Panc1 (cell line): ENCODE measurements at regions not wholly inside any gene's neighbourhood (a gene's known extent, or its start where the extent isn't known, plus 50 kb on each side); places are given as distances from the start of the nearest gene placed in this dataset.

ENCODE experiments used
- ATAC-seq: fragments of 200-7000 bp; cut with Tn5 transposase; 2 replicates; pipeline ENCODE4 v1.9.1; 2020; ENCODE audit warnings: mild to moderate bottlenecking, moderate library complexity
- BruUV-seq: library from RNA; stranded (reverse); fragments of 400-500 nt; replicated peaks from 2 replicates; lab custom pipeline; 2021; lab: Mats Ljungman, UMichigan
- CTCF ChIA-PET: fragments of 300-600 bp; sonication (Branson Sonifier 250); formaldehyde crosslinking; loops from one replicate; lab custom pipeline; 2022; ENCODE audit warnings: antibody characterized with exemption; lab: Charles Lee
- POLR2A ChIA-PET: fragments of 300-600 bp; sonication (Branson Sonifier 250); formaldehyde crosslinking; loops from one replicate; lab custom pipeline; 2022; ENCODE audit warnings: antibody characterized with exemption; lab: Charles Lee
- DNase-seq: peaks from one replicate; pipeline ENCODE4 v3.0.0-alpha.2; 2010; ENCODE audit warnings: low read depth, low spot score
- H3K27ac ChIP-seq: 2 replicates; pipeline ENCODE4 v1.5.1; 2011; ENCODE audit warnings: mild to moderate bottlenecking, low read length, inconsistent platforms
- H3K27me3 ChIP-seq: fragments of 200-500 bp; sonication (Bioruptor generic); 2 replicates; pipeline ENCODE4 v1.6.0; 2014; ENCODE audit warnings: low read length, inconsistent platforms; ENCODE audit not compliant: control insufficient read depth, insufficient read depth
- H3K36me3 ChIP-seq: fragments of 200-500 bp; sonication (Bioruptor generic); 2 replicates; pipeline ENCODE4 v1.5.1; 2014; ENCODE audit warnings: inconsistent platforms, mild to moderate bottlenecking, low read length, moderate library complexity; ENCODE audit not compliant: control insufficient read depth, insufficient read depth
- H3K4me1 ChIP-seq: 2 replicates; pipeline ENCODE4 v1.5.1; 2011; ENCODE audit warnings: inconsistent platforms, mild to moderate bottlenecking, low read length, moderate library complexity; ENCODE audit not compliant: control insufficient read depth, insufficient read depth
- H3K4me3 ChIP-seq, 2 experiments: 2 replicates each; pipeline ENCODE4 v1.5.1; 2011 to 2012; ENCODE audit warnings: low read depth in 2 of 2, low read length in 2 of 2, mild to moderate bottlenecking in 2 of 2, inconsistent platforms in 1 of 2, moderate library complexity in 1 of 2
- H3K9me3 ChIP-seq: fragments of 200-500 bp; sonication (Bioruptor generic); 2 replicates; pipeline ENCODE4 v1.5.1; 2014; ENCODE audit warnings: low read depth, mild to moderate bottlenecking, inconsistent platforms, low read length, moderate library complexity; ENCODE audit not compliant: control insufficient read depth, insufficient read depth
- POLR2AphosphoS5 ChIP-seq: IDR thresholded peaks from 2 replicates; pipeline ENCODE4 v1.6.1; 2012; ENCODE audit warnings: mild to moderate bottlenecking, low read depth, low read length, moderate library complexity
- SIN3A ChIP-seq: IDR thresholded peaks from 2 replicates; pipeline ENCODE4 v1.6.1; 2012; ENCODE audit warnings: low read depth, mild to moderate bottlenecking, low read length, moderate library complexity, borderline replicate concordance; ENCODE audit not compliant: insufficient read depth
- TCF7L2 ChIP-seq: IDR thresholded peaks from 2 replicates; pipeline ENCODE4 v1.6.1; 2011; ENCODE audit warnings: mild to moderate bottlenecking, low read depth, low read length, inconsistent platforms
- in situ Hi-C: cut with HindIII; loops from 2 replicates; pipeline ENCODE4 v1.10.0; 2016; ENCODE audit warnings: low sequenced_read_pairs, low pct_unique_long_range_greater_than_20kb
- intact Hi-C: fragments of 100-400 bp; cut with micrococcal nuclease; formaldehyde crosslinking; loops from one replicate; pipeline ENCODE4 v1.10.0; 2022; ENCODE audit not compliant: unreplicated experiment
- TF ChIP-seq, protein P1 (sequence below): fragments of 450-650 bp; IDR thresholded peaks from 2 replicates; pipeline ENCODE4 v1.5.1; 2017; ENCODE audit warnings: mild to moderate bottlenecking
- TF ChIP-seq, protein P2 (sequence below), 2 experiments: IDR thresholded peaks; 2 replicates each; pipeline ENCODE4 v1.6.1; 2011 to 2012; ENCODE audit warnings: low read depth in 2 of 2, control low read depth in 1 of 2, low read length in 1 of 2, mild to moderate bottlenecking in 1 of 2, moderate library complexity in 1 of 2; ENCODE audit not compliant: insufficient read depth in 1 of 2

DNA sequence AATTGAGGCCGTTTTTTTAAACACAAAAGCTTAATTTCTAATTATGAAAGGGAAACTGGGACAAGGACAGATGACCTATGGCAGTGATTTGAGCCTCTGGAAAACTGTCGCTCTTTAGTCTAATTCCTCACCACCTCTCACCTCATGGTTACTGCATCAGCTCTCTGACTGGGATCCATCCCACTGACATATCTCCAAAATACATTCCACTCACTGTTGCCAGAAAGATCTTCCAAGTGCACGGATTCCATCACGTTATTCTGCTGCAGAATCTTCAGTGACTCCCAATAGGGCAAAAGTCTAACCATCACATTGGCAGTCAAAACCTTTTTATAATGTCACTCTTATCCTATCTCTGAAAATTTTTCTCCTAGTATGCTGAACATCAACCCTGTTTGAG, 132.3 kb upstream of the MB21D2 start:
- no peak for ATAC-seq
- Histone ChIP-seq H3K9me3 (no peaks in the 10 kb centered on the region), H3K36me3 (no peaks in the 10 kb centered on the region), H3K27me3 (peaks cover 5% of the 10 kb centered on the region; the same call in 1 of the 2 replicates), H3K27ac (no peak overlapping the region), H3K4me3 (no peak overlapping the region), H3K4me1 (no peaks in the 10 kb centered on the region)
- in situ Hi-C loops: no loop called here
- intact Hi-C loops: no loop called here
- DNase-seq: no peak
- BruUV-seq: no TSS peak
- ChIA-PET POLR2A (no interaction called here), CTCF (no interaction called here)
- TF ChIP-seq, protein P1, sequence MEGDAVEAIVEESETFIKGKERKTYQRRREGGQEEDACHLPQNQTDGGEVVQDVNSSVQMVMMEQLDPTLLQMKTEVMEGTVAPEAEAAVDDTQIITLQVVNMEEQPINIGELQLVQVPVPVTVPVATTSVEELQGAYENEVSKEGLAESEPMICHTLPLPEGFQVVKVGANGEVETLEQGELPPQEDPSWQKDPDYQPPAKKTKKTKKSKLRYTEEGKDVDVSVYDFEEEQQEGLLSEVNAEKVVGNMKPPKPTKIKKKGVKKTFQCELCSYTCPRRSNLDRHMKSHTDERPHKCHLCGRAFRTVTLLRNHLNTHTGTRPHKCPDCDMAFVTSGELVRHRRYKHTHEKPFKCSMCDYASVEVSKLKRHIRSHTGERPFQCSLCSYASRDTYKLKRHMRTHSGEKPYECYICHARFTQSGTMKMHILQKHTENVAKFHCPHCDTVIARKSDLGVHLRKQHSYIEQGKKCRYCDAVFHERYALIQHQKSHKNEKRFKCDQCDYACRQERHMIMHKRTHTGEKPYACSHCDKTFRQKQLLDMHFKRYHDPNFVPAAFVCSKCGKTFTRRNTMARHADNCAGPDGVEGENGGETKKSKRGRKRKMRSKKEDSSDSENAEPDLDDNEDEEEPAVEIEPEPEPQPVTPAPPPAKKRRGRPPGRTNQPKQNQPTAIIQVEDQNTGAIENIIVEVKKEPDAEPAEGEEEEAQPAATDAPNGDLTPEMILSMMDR: no peak
- TF ChIP-seq, protein P2, sequence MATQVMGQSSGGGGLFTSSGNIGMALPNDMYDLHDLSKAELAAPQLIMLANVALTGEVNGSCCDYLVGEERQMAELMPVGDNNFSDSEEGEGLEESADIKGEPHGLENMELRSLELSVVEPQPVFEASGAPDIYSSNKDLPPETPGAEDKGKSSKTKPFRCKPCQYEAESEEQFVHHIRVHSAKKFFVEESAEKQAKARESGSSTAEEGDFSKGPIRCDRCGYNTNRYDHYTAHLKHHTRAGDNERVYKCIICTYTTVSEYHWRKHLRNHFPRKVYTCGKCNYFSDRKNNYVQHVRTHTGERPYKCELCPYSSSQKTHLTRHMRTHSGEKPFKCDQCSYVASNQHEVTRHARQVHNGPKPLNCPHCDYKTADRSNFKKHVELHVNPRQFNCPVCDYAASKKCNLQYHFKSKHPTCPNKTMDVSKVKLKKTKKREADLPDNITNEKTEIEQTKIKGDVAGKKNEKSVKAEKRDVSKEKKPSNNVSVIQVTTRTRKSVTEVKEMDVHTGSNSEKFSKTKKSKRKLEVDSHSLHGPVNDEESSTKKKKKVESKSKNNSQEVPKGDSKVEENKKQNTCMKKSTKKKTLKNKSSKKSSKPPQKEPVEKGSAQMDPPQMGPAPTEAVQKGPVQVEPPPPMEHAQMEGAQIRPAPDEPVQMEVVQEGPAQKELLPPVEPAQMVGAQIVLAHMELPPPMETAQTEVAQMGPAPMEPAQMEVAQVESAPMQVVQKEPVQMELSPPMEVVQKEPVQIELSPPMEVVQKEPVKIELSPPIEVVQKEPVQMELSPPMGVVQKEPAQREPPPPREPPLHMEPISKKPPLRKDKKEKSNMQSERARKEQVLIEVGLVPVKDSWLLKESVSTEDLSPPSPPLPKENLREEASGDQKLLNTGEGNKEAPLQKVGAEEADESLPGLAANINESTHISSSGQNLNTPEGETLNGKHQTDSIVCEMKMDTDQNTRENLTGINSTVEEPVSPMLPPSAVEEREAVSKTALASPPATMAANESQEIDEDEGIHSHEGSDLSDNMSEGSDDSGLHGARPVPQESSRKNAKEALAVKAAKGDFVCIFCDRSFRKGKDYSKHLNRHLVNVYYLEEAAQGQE (IDR thresholded peaks at IDR 0.05; ENCODE audit: insufficient read depth in 1 of 2, low read depth in 2 of 2, low read length in 1 of 2): no peak
- TF ChIP-seq SIN3A: no peak
- no peak for TF ChIP-seq POLR2AphosphoS5
- TF ChIP-seq TCF7L2: no peak

DNA sequence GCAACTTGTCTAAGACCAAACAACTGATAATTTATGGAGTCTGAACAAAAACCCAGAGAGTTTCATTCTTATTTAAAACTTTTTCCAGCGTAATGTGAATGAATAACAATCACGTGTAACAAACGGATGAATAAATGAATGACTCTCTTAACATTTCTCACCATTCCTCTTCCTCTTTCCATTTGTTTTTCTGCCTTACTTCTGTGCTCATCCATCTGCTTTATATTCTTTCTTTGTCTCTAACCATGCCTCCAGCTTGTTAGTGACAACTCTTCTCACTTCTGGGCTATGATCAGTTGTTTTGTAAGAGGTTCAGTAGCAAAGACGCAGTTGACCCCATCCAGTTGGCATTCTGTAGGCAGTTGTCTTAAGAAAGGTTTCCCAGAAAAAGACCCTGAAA, 133.7 kb upstream of the MB21D2 start:
- no TSS peak for BruUV-seq

More for the DNA sequence above, 133.7 kb upstream of the MB21D2 start:
- ChIA-PET POLR2A (no interaction called here), CTCF (no interaction called here)
- DNase-seq (no peak), ATAC-seq (no peak)
- no peaks in the 10 kb centered on the region for H3K36me3 ChIP-seq
- in situ Hi-C loops: no loop called here
- intact Hi-C loops: no loop called here
- H3K27me3 ChIP-seq: peaks cover 5% of the 10 kb centered on the region
- H3K27ac ChIP-seq: no peak overlapping the region
- H3K4me1 ChIP-seq: no peaks in the 10 kb centered on the region
- TF ChIP-seq TCF7L2 (no peak), SIN3A (no peak), POLR2AphosphoS5 (no peak)
- TF ChIP-seq, protein P1: no peak
- TF ChIP-seq, protein P2 (IDR thresholded peaks at IDR 0.05; ENCODE audit: insufficient read depth in 1 of 2, low read depth in 2 of 2, low read length in 1 of 2): no peak
- H3K9me3 ChIP-seq: no peaks in the 10 kb centered on the region
- H3K4me3 ChIP-seq: no peak overlapping the region
